CD1c-positive myeloid dendritic cell (primary cell): ENCODE measurements at regions not wholly inside any gene's neighbourhood (a gene's known extent, or its start where the extent isn't known, plus 50 kb on each side); places are given as distances from the start of the nearest gene placed in this dataset.
"Not testable (repeated sequence)": the region's sequence is repeated elsewhere in the genome, so short reads cannot be mapped to it uniquely, and the experiment has no call there.

Experiments
- DNase-seq: peaks from one replicate; pipeline ENCODE4 v3.0.0-alpha.2; 2016; ENCODE audit errors: extremely low spot score

GRCh38 chr5:107005161-107005560 lies 665.6 kb downstream of the EFNA5 start:
- no peak for DNase-seq

GRCh38 chr5:107002115-107002514 lies 668.6 kb downstream of the EFNA5 start:
- DNase-seq = no peak

- not testable (repeated sequence) for DNase-seq
These were observed 671.2 kb downstream of the EFNA5 start for GRCh38 chr5:106999506-106999905.

- no peak for DNase-seq
These were observed 684.7 kb downstream of the EFNA5 start for GRCh38 chr5:106986006-106986405.

- DNase-seq = no peak
These were observed 685.6 kb downstream of the EFNA5 start for GRCh38 chr5:106985174-106985573.

- not testable (repeated sequence) for DNase-seq
These were observed 691.6 kb downstream of the EFNA5 start for GRCh38 chr5:106979178-106979577.

GRCh38 chr5:106978582-106979165 lies 692.1 kb downstream of the EFNA5 start:
- DNase-seq = not testable (repeated sequence)

- no peak for DNase-seq
These were observed 694.4 kb downstream of the EFNA5 start for GRCh38 chr5:106976363-106976762.

GRCh38 chr5:106974272-106974671 lies 696.5 kb downstream of the EFNA5 start:
- no peak for DNase-seq

GRCh38 chr5:106966686-106967315 lies 703.9 kb downstream of the EFNA5 start:
- no peak for DNase-seq

- DNase-seq = no peak
These were observed 706.6 kb downstream of the EFNA5 start for GRCh38 chr5:106964132-106964531.

- no peak for DNase-seq
These were observed 707.1 kb downstream of the EFNA5 start for GRCh38 chr5:106963630-106964029.

- no peak for DNase-seq
These were observed 708.1 kb downstream of the EFNA5 start for GRCh38 chr5:106962464-106963230.

GRCh38 chr5:106959387-106959786 lies 711.4 kb downstream of the EFNA5 start:
- no peak for DNase-seq

- DNase-seq = no peak
These were observed 713.4 kb downstream of the EFNA5 start for GRCh38 chr5:106957336-106957735.

- no peak for DNase-seq
These were observed 713.9 kb downstream of the EFNA5 start for GRCh38 chr5:106956886-106957285.

- no peak for DNase-seq
These were observed 714.5 kb downstream of the EFNA5 start for GRCh38 chr5:106956187-106956586.

GRCh38 chr5:106940986-106941385 lies 729.8 kb downstream of the EFNA5 start:
- no peak for DNase-seq

- DNase-seq = no peak
These were observed 730.4 kb downstream of the EFNA5 start for GRCh38 chr5:106940301-106940846.

- DNase-seq = no peak
These were observed 747.3 kb downstream of the EFNA5 start for GRCh38 chr5:106923409-106923808.

GRCh38 chr5:106921567-106921966 lies 749.2 kb downstream of the EFNA5 start:
- DNase-seq = no peak

GRCh38 chr5:106910486-106910885 lies 760.3 kb downstream of the EFNA5 start:
- no peak for DNase-seq

- DNase-seq = no peak
These were observed 761.0 kb downstream of the EFNA5 start for GRCh38 chr5:106909716-106910115.
